Thyroid gland (tissue), 4 donors: ENCODE measurements at regions not wholly inside any gene's neighbourhood (a gene's known extent, or its start where the extent isn't known, plus 50 kb on each side); places are given as distances from the start of the nearest gene placed in this dataset.

Experiments used
- DNase-seq, 2 donors: peaks; one replicate each; pipeline ENCODE4 v3.0.0-alpha.2; 2019
- H3K27ac ChIP-seq, 3 donors: fragments of 200-600 bp; sonication (generic); 1 replicate in 2 of 3; 2 replicates in 1 of 3; pipeline ENCODE4 v1.5.1; 2016 to 2019; ENCODE audit warnings: mild to moderate bottlenecking in 1 of 3, moderate library complexity in 1 of 3
- H3K27me3 ChIP-seq: fragments of 200-600 bp; sonication (generic); one replicate; pipeline ENCODE4 v1.5.1; 2019
- H3K36me3 ChIP-seq, 2 donors: fragments of 200-600 bp; sonication (generic); one replicate each; pipeline ENCODE4 v1.5.1; 2016 to 2019
- H3K4me1 ChIP-seq, 2 donors: fragments of 200-600 bp; sonication (generic); one replicate each; pipeline ENCODE4 v1.5.1; 2017 to 2019
- H3K4me3 ChIP-seq, 3 donors: fragments of 200-600 bp; sonication (generic); replicated peaks in 1 of 3; 1 replicate in 2 of 3; 2 replicates in 1 of 3; pipeline ENCODE4 v1.5.1; 2016; ENCODE audit warnings: mild to moderate bottlenecking in 1 of 3
- H3K9me3 ChIP-seq: fragments of 200-600 bp; sonication (generic); one replicate; pipeline ENCODE4 v1.5.1; 2017
- CTCF ChIP-seq, 6 experiments: fragments of 200-600 bp in 3 of 6; fragments of 450-650 bp in 3 of 6; sonication (generic) in 3 of 6; IDR thresholded peaks; one replicate each; pipeline ENCODE4 v1.5.1; 2016 to 2019; ENCODE audit warnings: antibody characterized with exemption in 6 of 6, mild to moderate bottlenecking in 2 of 6, inconsistent platforms in 1 of 6, moderate library complexity in 1 of 6
- POLR2A ChIP-seq, 2 donors: fragments of 450-650 bp; IDR thresholded peaks; one replicate each; pipeline ENCODE4 v1.6.1; 2017; ENCODE audit warnings: antibody characterized with exemption in 2 of 2, mild to moderate bottlenecking in 2 of 2, moderate library complexity in 1 of 2
- WGBS, 2 donors: methylation state at CpG; one replicate each; pipeline ENCODE4 v1.1.5; 2017; 5-methylcytosine and 5-hydroxymethylcytosine counted together
- intact Hi-C: fragments of 100-400 bp; cut with DNase I; formaldehyde crosslinking; loops from one replicate; pipeline ENCODE4 v1.15.1; 2023

- Histone ChIP-seq H3K9me3 (no peaks in the 10 kb centered on the region), H3K36me3 (no peaks in the 10 kb centered on the region), H3K27me3 (no peaks in the 10 kb centered on the region), H3K4me1 (no peaks in the 10 kb centered on the region), H3K27ac (no peak overlapping the region), H3K4me3 (no peak overlapping the region)
- DNase-seq: no peak
- intact Hi-C loops: no loop called here
- TF ChIP-seq CTCF (IDR thresholded peaks at IDR 0.05) (no peak), POLR2A (IDR thresholded peaks at IDR 0.05) (no peak)
- WGBS, 2 donors: 55 to 60% methylated on average over 2 of the region's 2 CpGs
These were observed 133.6 kb upstream of the HMCN1 start for GRCh38 chr1:185600641-185601040.

GRCh38 chr1:185598332-185598731 lies 135.9 kb upstream of the HMCN1 start:
- no peaks in the 10 kb centered on the region for H3K4me1 ChIP-seq
- 73 to 78% methylated on average over 1 of the region's 1 CpG for WGBS, 2 donors
- no peak for TF ChIP-seq POLR2A (IDR thresholded peaks at IDR 0.05)
- TF ChIP-seq CTCF (IDR thresholded peaks at IDR 0.05): no peak
- H3K4me3 ChIP-seq: no peak overlapping the region
- no peak overlapping the region for H3K27ac ChIP-seq
- no peaks in the 10 kb centered on the region for H3K9me3 ChIP-seq
- intact Hi-C loops: no loop called here
- DNase-seq: no peak
- H3K36me3 ChIP-seq: no peaks in the 10 kb centered on the region
- no peaks in the 10 kb centered on the region for H3K27me3 ChIP-seq

- H3K27me3 ChIP-seq: no peaks in the 10 kb centered on the region
- H3K4me3 ChIP-seq: no peak overlapping the region
- no peak overlapping the region for H3K27ac ChIP-seq
- no peaks in the 10 kb centered on the region for H3K9me3 ChIP-seq
- intact Hi-C loops: no loop called here
- H3K36me3 ChIP-seq: no peaks in the 10 kb centered on the region
- TF ChIP-seq POLR2A (IDR thresholded peaks at IDR 0.05) (no peak), CTCF (IDR thresholded peaks at IDR 0.05) (peak in 5 of 6 experiments; percentile 30 to 61 (median 55))
- WGBS, 2 donors: 58 to 62% methylated on average over 3 of the region's 3 CpGs
- no peaks in the 10 kb centered on the region for H3K4me1 ChIP-seq
- DNase-seq: peak; percentile 62 to 65
These were observed 138.1 kb upstream of the HMCN1 start for GRCh38 chr1:185595835-185596667.

GRCh38 chr1:185594786-185595410 lies 139.3 kb upstream of the HMCN1 start:
- Histone ChIP-seq H3K27ac (no peak overlapping the region), H3K36me3 (no peaks in the 10 kb centered on the region), H3K9me3 (no peaks in the 10 kb centered on the region), H3K4me3 (no peak overlapping the region), H3K27me3 (no peaks in the 10 kb centered on the region), H3K4me1 (no peaks in the 10 kb centered on the region)
- TF ChIP-seq POLR2A (IDR thresholded peaks at IDR 0.05): no peak
- no peak for TF ChIP-seq CTCF (IDR thresholded peaks at IDR 0.05)
- no peak for DNase-seq
- intact Hi-C loops: no loop called here
- WGBS, 2 donors: 71 to 74% methylated on average over 3 of the region's 3 CpGs

- no peak for DNase-seq
- no peaks in the 10 kb centered on the region for H3K4me1 ChIP-seq
- H3K27me3 ChIP-seq: no peaks in the 10 kb centered on the region
- 39 to 43% methylated on average over 1 of the region's 1 CpG for WGBS, 2 donors
- H3K4me3 ChIP-seq: no peak overlapping the region
- no peaks in the 10 kb centered on the region for H3K9me3 ChIP-seq
- no peak overlapping the region for H3K27ac ChIP-seq
- H3K36me3 ChIP-seq: no peaks in the 10 kb centered on the region
- intact Hi-C loops: no loop called here
- TF ChIP-seq POLR2A (IDR thresholded peaks at IDR 0.05) (no peak), CTCF (IDR thresholded peaks at IDR 0.05) (no peak)
These were observed 140.9 kb upstream of the HMCN1 start for GRCh38 chr1:185593271-185593670.
